ENCODE measurements at regions not wholly inside any gene's neighbourhood (a gene's known extent, or its start where the extent isn't known, plus 50 kb on each side); places are given as distances from the start of the nearest gene placed in this dataset.

GRCh38 chr2:82848285-82848684, 1610.8 kb downstream of the SUCLG1 start:
- TF ChIP-seq YY1 (IDR thresholded peaks at IDR 0.05; ENCODE audit: insufficient read depth, insufficient read length) = no peak
- TF ChIP-seq ZNF274 (IDR thresholded peaks at IDR 0.05; ENCODE audit: low read depth, low read length) = no peak

Measured in NT2/D1 (cell line).